ENCODE measurements at regions not wholly inside any gene's neighbourhood (a gene's known extent, or its start where the extent isn't known, plus 50 kb on each side); places are given as distances from the start of the nearest gene placed in this dataset.
"Not testable (repeated sequence)": the region's sequence is repeated elsewhere in the genome, so short reads cannot be mapped to it uniquely, and the experiment has no call there.

- H3K4me1 ChIP-seq (ENCODE audit: insufficient read depth, low read length, poor library complexity, severe bottlenecking), result no peaks in the 10 kb centered on the region
- no peak overlapping the region for H2AFZ ChIP-seq (ENCODE audit: low read length)
- no peak overlapping the region for H3K4me2 ChIP-seq (ENCODE audit: low read depth, low read length, poor library complexity, severe bottlenecking)
- no peak overlapping the region for H3K4me3 ChIP-seq (ENCODE audit: low read length, poor library complexity, severe bottlenecking)
- no peaks in the 10 kb centered on the region for H3K79me2 ChIP-seq (ENCODE audit: insufficient read depth, low read length)
- H4K20me1 ChIP-seq (ENCODE audit: insufficient read depth, low read length, poor library complexity, severe bottlenecking), result no peaks in the 10 kb centered on the region
- no peaks in the 10 kb centered on the region for H3K9me3 ChIP-seq (ENCODE audit: insufficient read depth, low read depth, low read length)
- no peaks in the 10 kb centered on the region for H3K36me3 ChIP-seq (ENCODE audit: insufficient read depth, low read length)
- TF ChIP-seq EZH2phosphoT487 (IDR thresholded peaks at IDR 0.05; ENCODE audit: borderline replicate concordance), result no peak
- no peak for TF ChIP-seq CTCF (conservative IDR thresholded peaks at IDR 0.05; ENCODE audit: low read length)
- no peaks in the 10 kb centered on the region for H3K27me3 ChIP-seq (ENCODE audit: insufficient read depth, low read length, poor library complexity, severe bottlenecking)
- H3F3A ChIP-seq (ENCODE audit: low read depth), result no peaks in the 10 kb centered on the region
- H3K9ac ChIP-seq (ENCODE audit: low read depth, low read length, poor library complexity, severe bottlenecking), result no peak overlapping the region
- H3K9me2 ChIP-seq (replicated peaks; ENCODE audit: low read depth, low read length), result no peaks in the 10 kb centered on the region
Measured at GRCh38 chr18:22710673-22711191, 222.4 kb upstream of the RBBP8 start.

- H3K9me3 ChIP-seq (ENCODE audit: insufficient read depth, low read depth, low read length), result no peaks in the 10 kb centered on the region
- no peaks in the 10 kb centered on the region for H3K27me3 ChIP-seq (ENCODE audit: insufficient read depth, low read length, poor library complexity, severe bottlenecking)
- no peaks in the 10 kb centered on the region for H3K36me3 ChIP-seq (ENCODE audit: insufficient read depth, low read length)
- H3K4me2 ChIP-seq (ENCODE audit: low read depth, low read length, poor library complexity, severe bottlenecking), result no peak overlapping the region
- 0 out of 2 replicates have a peak overlapping the region, but pooled peaks have one; percentile 12 for H2AFZ ChIP-seq (ENCODE audit: low read length)
- H3K4me3 ChIP-seq (ENCODE audit: low read length, poor library complexity, severe bottlenecking), result no peak overlapping the region
- H3K4me1 ChIP-seq (ENCODE audit: insufficient read depth, low read length, poor library complexity, severe bottlenecking), result no peaks in the 10 kb centered on the region
- no peaks in the 10 kb centered on the region for H4K20me1 ChIP-seq (ENCODE audit: insufficient read depth, low read length, poor library complexity, severe bottlenecking)
- no peaks in the 10 kb centered on the region for H3K79me2 ChIP-seq (ENCODE audit: insufficient read depth, low read length)
- H3K9me2 ChIP-seq (replicated peaks; ENCODE audit: low read depth, low read length), result no peaks in the 10 kb centered on the region
- TF ChIP-seq EZH2phosphoT487 (IDR thresholded peaks at IDR 0.05; ENCODE audit: borderline replicate concordance) (no peak), CTCF (conservative IDR thresholded peaks at IDR 0.05; ENCODE audit: low read length) (no peak)
- no peaks in the 10 kb centered on the region for H3F3A ChIP-seq (ENCODE audit: low read depth)
- H3K9ac ChIP-seq (ENCODE audit: low read depth, low read length, poor library complexity, severe bottlenecking), result no peak overlapping the region
Measured at GRCh38 chr18:22711192-22711685, 221.9 kb upstream of the RBBP8 start.

GRCh38 chr18:22713511-22713910 lies 219.6 kb upstream of the RBBP8 start:
- Histone ChIP-seq H3K36me3 (ENCODE audit: insufficient read depth, low read length) (no peaks in the 10 kb centered on the region), H4K20me1 (ENCODE audit: insufficient read depth, low read length, poor library complexity, severe bottlenecking) (no peaks in the 10 kb centered on the region), H3K27me3 (ENCODE audit: insufficient read depth, low read length, poor library complexity, severe bottlenecking) (no peaks in the 10 kb centered on the region), H2AFZ (ENCODE audit: low read length) (no peak overlapping the region), H3K79me2 (ENCODE audit: insufficient read depth, low read length) (no peaks in the 10 kb centered on the region), H3K4me3 (ENCODE audit: low read length, poor library complexity, severe bottlenecking) (no peak overlapping the region), H3K9me3 (ENCODE audit: insufficient read depth, low read depth, low read length) (no peaks in the 10 kb centered on the region), H3K4me1 (ENCODE audit: insufficient read depth, low read length, poor library complexity, severe bottlenecking) (no peaks in the 10 kb centered on the region), H3F3A (ENCODE audit: low read depth) (no peaks in the 10 kb centered on the region), H3K4me2 (ENCODE audit: low read depth, low read length, poor library complexity, severe bottlenecking) (no peak overlapping the region), H3K9ac (ENCODE audit: low read depth, low read length, poor library complexity, severe bottlenecking) (no peak overlapping the region), H3K9me2 (replicated peaks; ENCODE audit: low read depth, low read length) (no peaks in the 10 kb centered on the region)
- TF ChIP-seq EZH2phosphoT487 (IDR thresholded peaks at IDR 0.05; ENCODE audit: borderline replicate concordance) (no peak), CTCF (conservative IDR thresholded peaks at IDR 0.05; ENCODE audit: low read length) (no peak)

- not testable (repeated sequence) for H3K4me2 ChIP-seq (ENCODE audit: low read depth, low read length, poor library complexity, severe bottlenecking); H3K9me2 ChIP-seq (replicated peaks; ENCODE audit: low read depth, low read length); H4K20me1 ChIP-seq (ENCODE audit: insufficient read depth, low read length, poor library complexity, severe bottlenecking); H3K9me3 ChIP-seq (ENCODE audit: insufficient read depth, low read depth, low read length); H3K79me2 ChIP-seq (ENCODE audit: insufficient read depth, low read length); H3K36me3 ChIP-seq (ENCODE audit: insufficient read depth, low read length); H3K9ac ChIP-seq (ENCODE audit: low read depth, low read length, poor library complexity, severe bottlenecking); H3K4me1 ChIP-seq (ENCODE audit: insufficient read depth, low read length, poor library complexity, severe bottlenecking); H3K4me3 ChIP-seq (ENCODE audit: low read length, poor library complexity, severe bottlenecking); H3F3A ChIP-seq (ENCODE audit: low read depth); H3K27me3 ChIP-seq (ENCODE audit: insufficient read depth, low read length, poor library complexity, severe bottlenecking); H2AFZ ChIP-seq (ENCODE audit: low read length)
Measured at GRCh38 chr18:22717536-22717935, 215.6 kb upstream of the RBBP8 start.
